HG03103 (cell line): ENCODE measurements at regions not wholly inside any gene's neighbourhood (a gene's known extent, or its start where the extent isn't known, plus 50 kb on each side); places are given as distances from the start of the nearest gene placed in this dataset.
A peak's percentile ranks its signal among the peaks of the same experiment; 100 is the strongest.
"Not testable (repeated sequence)": the region's sequence is repeated elsewhere in the genome, so short reads cannot be mapped to it uniquely, and the experiment has no call there.

Source experiments
- ATAC-seq: cut with Tn5 transposase; IDR thresholded peaks from one replicate; pipeline ENCODE4 v1.9.1; 2021; ENCODE audit warnings: low read depth; ENCODE audit not compliant: unreplicated experiment

- no peak for ATAC-seq
Measured at GRCh38 chr3:163518065-163518464, 1560.2 kb downstream of the SI start.

- ATAC-seq, result no peak
Measured at GRCh38 chr3:163513149-163513657, 1565.1 kb downstream of the SI start.

- ATAC-seq, result no peak
Measured at GRCh38 chr3:163508206-163508605, 1570.1 kb downstream of the SI start.

GRCh38 chr3:163504974-163505373 lies 1573.3 kb downstream of the SI start:
- ATAC-seq, result no peak

GRCh38 chr3:163499736-163500219 lies 1578.5 kb downstream of the SI start:
- ATAC-seq, result not testable (repeated sequence)

GRCh38 chr3:163498842-163499735 lies 1579.2 kb downstream of the SI start:
- ATAC-seq, result not testable (repeated sequence)

GRCh38 chr3:163491714-163492113 lies 1586.6 kb downstream of the SI start:
- ATAC-seq, result no peak

- peak; percentile 86 for ATAC-seq
Measured at GRCh38 chr3:163490119-163490518, 1588.2 kb downstream of the SI start.

GRCh38 chr3:163482695-163483094 lies 1595.6 kb downstream of the SI start:
- no peak for ATAC-seq

- no peak for ATAC-seq
Measured at GRCh38 chr3:163481738-163482137, 1596.6 kb downstream of the SI start.

- no peak for ATAC-seq
Measured at GRCh38 chr3:163476179-163476578, 1602.1 kb downstream of the SI start.

GRCh38 chr3:163474766-163475165 lies 1603.5 kb downstream of the SI start:
- no peak for ATAC-seq

GRCh38 chr3:163468531-163469335 lies 1609.6 kb downstream of the SI start:
- no peak for ATAC-seq

GRCh38 chr3:163462446-163462845 lies 1615.8 kb downstream of the SI start:
- ATAC-seq, result no peak

GRCh38 chr3:163450698-163451097 lies 1627.6 kb downstream of the SI start:
- ATAC-seq, result no peak

- no peak for ATAC-seq
Measured at GRCh38 chr3:163438760-163439159, 1639.5 kb downstream of the SI start.

- no peak for ATAC-seq
Measured at GRCh38 chr3:163422671-163423070, 1655.6 kb downstream of the SI start.

GRCh38 chr3:163391407-163392181 lies 1686.7 kb downstream of the SI start:
- no peak for ATAC-seq

- ATAC-seq, result no peak
Measured at GRCh38 chr3:163384383-163384782, 1693.9 kb downstream of the SI start.

GRCh38 chr3:163382183-163382582 lies 1696.1 kb downstream of the SI start:
- no peak for ATAC-seq
